Endodermal cell (in vitro differentiated cells): ENCODE measurements at regions not wholly inside any gene's neighbourhood (a gene's known extent, or its start where the extent isn't known, plus 50 kb on each side); places are given as distances from the start of the nearest gene placed in this dataset.
"Not testable (repeated sequence)": the region's sequence is repeated elsewhere in the genome, so short reads cannot be mapped to it uniquely, and the experiment has no call there.

Experiments
- DNase-seq: peaks from one replicate; pipeline ENCODE4 v3.0.0-alpha.2; 2017
- H3K27ac ChIP-seq: 2 replicates; pipeline ENCODE4 v1.5.1; 2013; ENCODE audit warnings: mild to moderate bottlenecking, low read depth, low read length, moderate library complexity
- H3K27me3 ChIP-seq: 2 replicates; pipeline ENCODE4 v1.6.1; 2013; ENCODE audit warnings: mild to moderate bottlenecking, low read length, moderate library complexity; ENCODE audit not compliant: insufficient read depth, control insufficient read depth, poor library complexity, severe bottlenecking
- H3K36me3 ChIP-seq: 2 replicates; pipeline ENCODE4 v1.7.0; 2013; ENCODE audit warnings: mild to moderate bottlenecking, low read length, moderate library complexity; ENCODE audit not compliant: control insufficient read depth, insufficient read depth
- H3K4me1 ChIP-seq: one replicate; pipeline ENCODE4 v1.7.0; 2013; ENCODE audit warnings: low read length; ENCODE audit not compliant: control insufficient read depth, insufficient read depth
- H3K4me3 ChIP-seq: 2 replicates; pipeline ENCODE4 v1.5.1; 2013; ENCODE audit warnings: mild to moderate bottlenecking, low read length, moderate library complexity
- H3K9ac ChIP-seq: 2 replicates; pipeline ENCODE4 v1.6.1; 2013; ENCODE audit warnings: mild to moderate bottlenecking, low read length, moderate library complexity; ENCODE audit not compliant: poor library complexity, severe bottlenecking; ENCODE audit errors: extremely low read depth
- H3K9me3 ChIP-seq: 2 replicates; pipeline ENCODE4 v1.6.1; 2013; ENCODE audit warnings: mild to moderate bottlenecking, low read length, moderate library complexity; ENCODE audit not compliant: control insufficient read depth
- H3K27ac Mint-ChIP-seq: 2 replicates; pipeline ENCODE4 v1.8.0; 2020; ENCODE audit warnings: mixed read lengths
- H3K27me3 Mint-ChIP-seq: 2 replicates; pipeline ENCODE4 v1.8.0; 2021; ENCODE audit warnings: mild to moderate bottlenecking, mixed read lengths; ENCODE audit not compliant: insufficient read depth
- H3K36me3 Mint-ChIP-seq: 2 replicates; pipeline ENCODE4 v1.8.0; 2020; ENCODE audit warnings: low read depth, mixed read lengths
- H3K4me1 Mint-ChIP-seq: 2 replicates; pipeline ENCODE4 v1.8.0; 2020; ENCODE audit warnings: mixed read lengths
- H3K4me3 Mint-ChIP-seq: 2 replicates; pipeline ENCODE4 v1.8.0; 2020; ENCODE audit warnings: mild to moderate bottlenecking, moderate library complexity, mixed read lengths
- H3K9me3 Mint-ChIP-seq: 2 replicates; pipeline ENCODE4 v1.8.0; 2020; ENCODE audit warnings: mild to moderate bottlenecking, mixed read lengths
- CTCF ChIP-seq: fragments of 200-600 bp; sonication (generic); conservative IDR thresholded peaks from 2 replicates; pipeline ENCODE4 v1.5.0; 2021; ENCODE audit warnings: antibody characterized with exemption, mild to moderate bottlenecking
- WGBS, 2 experiments: methylation state at CpG; one replicate each; pipeline versions ENCODE4 v1.1.5 to v1.1.7; 2013; ENCODE audit warnings: missing lambda C conversion rate in 2 of 2, mixed read lengths in 1 of 2; ENCODE audit not compliant: insufficient coverage in 1 of 2, insufficient read length in 1 of 2; 5-methylcytosine and 5-hydroxymethylcytosine counted together

- Histone ChIP-seq H3K4me3 (no peak overlapping the region), H3K27ac (no peak overlapping the region), H3K9me3 (peaks cover 27% of the 10 kb centered on the region), H3K36me3 (no peaks in the 10 kb centered on the region), H3K4me1 (no peaks in the 10 kb centered on the region), H3K9ac (no peak overlapping the region), H3K27me3 (no peaks in the 10 kb centered on the region)
- H3K4me3 Mint-ChIP-seq = no peak overlapping the region
- TF ChIP-seq CTCF = no peak
- WGBS, 2 experiments = 82% methylated on average over 1 of the region's 1 CpG; no CpG with 5 or more reads in 1 of the 2 experiments
- no peak overlapping the region for H3K27ac Mint-ChIP-seq
- no peak for DNase-seq
- H3K4me1 Mint-ChIP-seq = no peaks in the 10 kb centered on the region
- H3K9me3 Mint-ChIP-seq = peaks cover 30% of the 10 kb centered on the region
- no peaks in the 10 kb centered on the region for H3K36me3 Mint-ChIP-seq
- peaks cover 2% of the 10 kb centered on the region for H3K27me3 Mint-ChIP-seq
These were observed 93.0 kb upstream of the PRKD1 start for GRCh38 chr14:30020687-30021086.

- not testable (repeated sequence) for H3K4me1 Mint-ChIP-seq, H3K27ac ChIP-seq, H3K4me1 ChIP-seq, H3K27me3 ChIP-seq, DNase-seq, H3K36me3 ChIP-seq, H3K27ac Mint-ChIP-seq, H3K27me3 Mint-ChIP-seq, H3K36me3 Mint-ChIP-seq, H3K9ac ChIP-seq, H3K4me3 Mint-ChIP-seq
- 83 to 93% methylated on average over 3 to 5 of the region's 5 CpGs for WGBS, 2 experiments
- H3K9me3 ChIP-seq = peaks cover 27% of the 10 kb centered on the region
- H3K9me3 Mint-ChIP-seq = peaks cover 47% of the 10 kb centered on the region
- peak overlapping the region; percentile 51 for H3K4me3 ChIP-seq
These were observed 95.7 kb upstream of the PRKD1 start for GRCh38 chr14:30023350-30023749.

- Histone ChIP-seq H3K9ac (no peak overlapping the region), H3K27me3 (no peaks in the 10 kb centered on the region), H3K36me3 (no peaks in the 10 kb centered on the region), H3K27ac (no peak overlapping the region), H3K4me3 (no peak overlapping the region), H3K9me3 (no peaks in the 10 kb centered on the region), H3K4me1 (peaks cover 3% of the 10 kb centered on the region)
- peak; percentile 12 for TF ChIP-seq CTCF
- H3K4me1 Mint-ChIP-seq = peaks cover 5% of the 10 kb centered on the region
- WGBS, 2 experiments = no CpG with 5 or more reads among the region's 1 CpG
- peak; percentile 53 for DNase-seq
- peaks cover 3% of the 10 kb centered on the region for H3K9me3 Mint-ChIP-seq
- H3K4me3 Mint-ChIP-seq = no peak overlapping the region
- H3K27ac Mint-ChIP-seq = no peak overlapping the region
- H3K36me3 Mint-ChIP-seq = no peaks in the 10 kb centered on the region
- no peaks in the 10 kb centered on the region for H3K27me3 Mint-ChIP-seq
These were observed 106.5 kb upstream of the PRKD1 start for GRCh38 chr14:30034152-30034551.

GRCh38 chr14:30035361-30035760, 107.7 kb upstream of the PRKD1 start:
- no peaks in the 10 kb centered on the region for H3K36me3 Mint-ChIP-seq
- H3K9me3 Mint-ChIP-seq = no peaks in the 10 kb centered on the region
- H3K4me1 Mint-ChIP-seq = peaks cover 5% of the 10 kb centered on the region
- Histone ChIP-seq H3K4me1 (peaks cover 3% of the 10 kb centered on the region), H3K27me3 (no peaks in the 10 kb centered on the region), H3K4me3 (no peak overlapping the region), H3K36me3 (no peaks in the 10 kb centered on the region), H3K9ac (no peak overlapping the region), H3K27ac (no peak overlapping the region), H3K9me3 (no peaks in the 10 kb centered on the region)
- no peak overlapping the region for H3K4me3 Mint-ChIP-seq
- no peak overlapping the region for H3K27ac Mint-ChIP-seq
- 83% methylated on average over 1 of the region's 1 CpG; no CpG with 5 or more reads in 1 of the 2 experiments for WGBS, 2 experiments
- TF ChIP-seq CTCF = no peak
- no peak for DNase-seq
- H3K27me3 Mint-ChIP-seq = no peaks in the 10 kb centered on the region
